Astrocyte (in vitro differentiated cells and primary cell): ENCODE measurements at regions not wholly inside any gene's neighbourhood (a gene's known extent, or its start where the extent isn't known, plus 50 kb on each side); places are given as distances from the start of the nearest gene placed in this dataset.

ENCODE experiments used
- CTCF ChIP-seq: IDR thresholded peaks from 2 replicates; pipeline ENCODE4 v1.5.1; 2011; ENCODE audit warnings: low read depth, mild to moderate bottlenecking, inconsistent platforms, low read length, moderate library complexity; ENCODE audit not compliant: insufficient read depth
- EZH2 ChIP-seq: IDR thresholded peaks from 2 replicates; pipeline ENCODE4 v1.6.1; 2012; ENCODE audit warnings: mild to moderate bottlenecking, low read length, inconsistent platforms; ENCODE audit not compliant: insufficient read depth

DNA sequence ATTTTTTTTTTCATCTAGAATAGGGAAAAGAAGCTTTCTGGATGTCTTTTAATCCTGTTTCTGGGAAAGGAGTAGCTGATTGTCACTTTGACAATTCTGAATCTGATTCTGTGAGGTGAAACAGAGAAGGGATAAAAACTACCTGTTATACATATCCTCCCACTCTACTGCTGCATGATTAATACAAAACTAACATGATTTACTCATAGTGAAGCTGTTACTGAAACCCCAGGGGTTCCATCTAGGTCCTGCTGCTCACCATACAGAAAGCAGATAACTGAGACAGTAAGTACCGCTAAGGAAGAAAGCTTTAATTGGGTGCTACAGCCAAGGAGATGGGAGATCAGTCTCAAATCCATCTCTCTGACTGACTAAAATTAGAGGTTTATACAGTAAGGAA lies 610.9 kb upstream of the ALCAM start:
- TF ChIP-seq CTCF (no peak), EZH2 (no peak)
